Left colon (tissue), 2 donors: ENCODE measurements at regions not wholly inside any gene's neighbourhood (a gene's known extent, or its start where the extent isn't known, plus 50 kb on each side); places are given as distances from the start of the nearest gene placed in this dataset.
"Not testable (repeated sequence)": the region's sequence is repeated elsewhere in the genome, so short reads cannot be mapped to it uniquely, and the experiment has no call there.

ENCODE experiments used
- ATAC-seq: fragments of 200-7000 bp; cut with Tn5 transposase; one replicate; pipeline ENCODE4 v1.9.1; 2020; ENCODE audit warnings: mild to moderate bottlenecking, moderate library complexity
- DNase-seq, 2 donors: peaks; one replicate each; pipeline ENCODE4 v3.0.0-alpha.2; 2020
- intact Hi-C, 2 donors: fragments of 100-400 bp; cut with DNase I in 1 of 2; cut with micrococcal nuclease in 1 of 2; formaldehyde crosslinking; loops; one replicate each; pipeline versions ENCODE4 v1.11.2 to v1.14.0; 2022; cut with DNase I, micrococcal nuclease
- donor health status: DM: no; HTN: no; CAD: no.
- donor health status: DM: yes; HTN: yes; CAD: no.

DNA sequence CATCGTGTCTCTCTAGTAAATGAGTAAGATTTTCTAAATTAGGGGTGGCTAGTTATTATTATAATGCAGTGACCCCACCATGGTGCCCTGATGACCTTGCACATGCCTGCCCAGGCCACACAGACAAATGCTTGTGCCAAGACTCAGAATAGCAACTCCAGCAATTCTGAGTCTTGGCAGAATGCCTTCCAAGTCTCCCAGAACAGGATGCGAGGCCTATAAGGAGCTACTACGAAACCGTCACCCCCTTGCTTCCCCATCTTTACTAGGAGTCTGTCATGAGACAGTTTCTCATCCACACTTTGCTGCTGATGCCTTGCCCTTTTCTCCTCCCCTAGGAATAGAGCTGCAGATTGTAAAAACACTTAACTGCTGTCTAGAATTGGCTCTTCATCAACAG lies 559.9 kb downstream of the TRHDE start:
- intact Hi-C loops, result no loop called here
- ATAC-seq (no peak), DNase-seq (no peak)

DNA sequence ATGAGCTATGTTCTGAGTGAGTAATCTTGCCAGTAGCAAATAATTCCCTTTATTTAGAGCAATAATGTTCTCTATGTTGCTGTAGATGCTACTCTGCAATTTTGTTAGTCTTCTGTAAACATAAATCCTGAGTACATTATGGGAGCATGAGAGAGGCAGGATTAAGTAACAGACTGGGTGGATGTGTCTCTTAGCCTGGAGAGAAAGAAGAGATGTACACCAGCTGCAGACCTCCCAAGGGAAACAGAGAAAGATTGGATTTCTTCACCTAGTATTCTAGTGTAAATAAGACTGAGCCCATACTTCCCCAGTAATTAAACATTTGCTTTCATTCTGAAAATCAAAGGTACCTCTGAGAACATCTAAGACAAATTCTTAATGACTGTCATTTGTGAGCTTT lies 564.0 kb downstream of the TRHDE start:
- ATAC-seq, result no peak
- intact Hi-C loops, result no loop called here
- no peak for DNase-seq

DNA sequence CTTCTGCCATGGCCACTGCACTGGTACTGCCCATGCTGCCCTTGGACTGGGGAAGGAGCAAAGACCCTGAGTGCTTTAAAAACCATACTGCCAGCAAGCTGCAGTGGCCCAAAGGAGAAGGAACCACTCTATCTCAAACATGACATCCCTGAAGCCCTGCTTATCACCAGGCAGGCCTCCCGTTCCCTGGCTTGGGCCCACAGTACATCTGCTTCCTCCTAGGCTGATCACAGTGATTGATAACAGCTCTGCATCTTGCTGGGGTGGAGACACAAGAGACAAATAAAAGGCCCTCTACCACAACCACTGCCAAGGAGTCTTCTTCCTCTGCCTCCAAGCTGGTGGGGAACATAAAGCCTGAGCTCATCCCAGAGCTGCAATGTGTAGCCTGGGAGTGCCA lies 567.5 kb downstream of the TRHDE start:
- no peak for ATAC-seq
- no peak for DNase-seq
- intact Hi-C loops, result no loop called here

DNA sequence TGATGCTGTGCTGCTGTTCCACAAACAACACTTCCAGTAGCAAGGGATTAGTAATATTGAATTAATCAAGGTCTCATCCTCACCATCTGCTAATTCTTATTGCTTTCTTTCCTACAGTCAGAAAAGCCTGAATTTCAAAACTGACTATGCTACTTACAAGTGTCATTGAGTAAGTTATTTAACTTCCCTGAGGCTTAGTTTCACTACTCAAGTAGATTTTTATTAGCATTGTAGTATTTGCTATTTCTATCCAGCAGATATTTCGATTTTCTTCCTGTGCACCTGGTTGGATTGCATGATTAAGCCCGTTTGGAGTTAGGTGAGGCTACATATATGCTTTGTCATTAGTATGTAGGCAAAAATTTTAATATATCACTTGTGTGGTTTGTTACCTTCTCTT lies 591.5 kb downstream of the TRHDE start:
- DNase-seq (no peak), ATAC-seq (no peak)
- intact Hi-C loops, result no loop called here

DNA sequence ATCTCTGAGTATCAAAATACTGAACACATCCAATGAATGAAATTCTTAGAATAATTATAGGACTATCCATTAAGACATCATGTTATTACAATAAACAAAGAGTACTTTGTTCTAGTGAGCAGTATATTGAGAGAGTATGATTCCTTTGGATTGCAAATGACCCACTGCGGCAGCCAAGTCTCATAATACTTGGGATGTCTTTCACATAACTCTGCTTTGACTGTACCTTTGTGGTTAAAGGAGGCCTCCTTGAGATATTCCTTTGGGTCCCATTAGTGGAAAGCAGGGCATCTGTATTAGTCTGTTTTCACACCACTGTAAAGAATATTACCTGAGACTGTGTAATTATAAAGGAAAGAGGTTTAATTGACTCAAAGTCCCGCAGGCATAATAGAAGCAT lies 593.8 kb downstream of the TRHDE start:
- ATAC-seq (no peak), DNase-seq (no peak)
- intact Hi-C loops, result no loop called here

- intact Hi-C loops, result no loop called here
- ATAC-seq (no peak), DNase-seq (no peak)
Observed at GRCh38 chr12:72869024-72869423, 596.9 kb downstream of the TRHDE start.

GRCh38 chr12:72872238-72872887 lies 600.2 kb downstream of the TRHDE start:
- DNase-seq, result no peak
- intact Hi-C loops, result no loop called here

DNA sequence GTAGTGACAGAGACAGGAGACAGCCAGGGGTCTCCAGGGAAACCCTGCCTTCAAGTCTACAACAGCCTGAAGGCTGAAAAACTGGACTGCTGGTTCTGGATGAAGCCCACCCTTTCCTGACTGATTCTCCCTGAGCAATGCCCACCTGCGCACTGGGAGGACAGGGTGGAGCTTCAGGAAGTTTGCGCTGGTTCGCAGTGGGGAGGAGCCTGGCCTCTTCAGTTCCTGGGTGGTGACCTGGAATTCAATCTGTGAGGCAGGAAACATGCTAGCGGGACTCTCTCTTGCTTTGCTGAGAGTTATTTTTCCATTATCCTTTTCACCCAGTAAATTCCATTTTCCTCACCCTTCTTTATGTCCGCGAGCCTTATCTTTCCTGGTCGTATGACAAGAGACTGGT lies 600.8 kb downstream of the TRHDE start:
- ATAC-seq (no peak), DNase-seq (no peak)
- intact Hi-C loops, result no loop called here

More at GRCh38 chr12:72872238-72872887, 600.2 kb downstream of the TRHDE start:
- ATAC-seq, result no peak

GRCh38 chr12:72876092-72876491 lies 603.9 kb downstream of the TRHDE start:
- DNase-seq (no peak), ATAC-seq (no peak)
- intact Hi-C loops, result no loop called here

DNA sequence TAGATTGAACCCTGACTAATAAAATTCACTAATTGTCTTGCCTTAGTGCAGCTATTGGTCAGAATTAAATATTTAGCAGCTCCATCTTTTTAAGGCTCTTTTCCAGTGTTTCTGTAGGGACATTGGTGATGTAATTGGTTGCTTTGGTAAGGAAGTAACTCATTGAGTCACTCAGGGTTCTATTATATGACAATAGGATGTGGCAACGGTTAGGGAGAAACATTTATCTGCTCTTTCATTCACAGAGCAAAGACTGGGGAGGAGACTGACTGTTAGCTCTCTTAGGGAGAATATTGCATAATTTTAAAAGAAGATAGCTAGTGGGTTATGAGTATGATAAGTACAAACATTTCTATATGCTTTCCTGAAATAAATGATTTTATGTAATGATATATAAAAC lies 616.5 kb downstream of the TRHDE start:
- ATAC-seq, result no peak

DNA sequence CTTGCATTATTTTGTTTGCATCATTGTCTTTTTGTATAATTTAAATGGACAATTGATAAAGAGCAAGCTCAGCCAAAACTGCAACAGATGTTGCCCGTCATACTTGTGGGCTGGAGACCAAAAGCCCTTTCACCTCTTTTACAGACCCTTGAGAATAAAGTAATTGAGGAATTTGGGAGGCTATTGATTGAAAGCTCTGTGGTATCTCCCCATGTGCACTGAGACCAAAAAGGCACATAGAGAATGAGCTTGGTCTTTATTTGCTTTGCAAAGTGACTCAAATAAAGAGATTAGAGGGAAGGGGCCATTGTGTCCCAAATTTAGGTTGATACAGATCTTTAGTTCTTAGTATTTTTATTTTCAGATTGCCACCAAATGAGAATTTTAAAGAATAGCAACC lies 617.6 kb downstream of the TRHDE start:
- intact Hi-C loops, result no loop called here
- ATAC-seq (no peak), DNase-seq (no peak)

More for the DNA sequence above, 616.5 kb downstream of the TRHDE start:
- DNase-seq, result no peak
- intact Hi-C loops, result no loop called here

DNA sequence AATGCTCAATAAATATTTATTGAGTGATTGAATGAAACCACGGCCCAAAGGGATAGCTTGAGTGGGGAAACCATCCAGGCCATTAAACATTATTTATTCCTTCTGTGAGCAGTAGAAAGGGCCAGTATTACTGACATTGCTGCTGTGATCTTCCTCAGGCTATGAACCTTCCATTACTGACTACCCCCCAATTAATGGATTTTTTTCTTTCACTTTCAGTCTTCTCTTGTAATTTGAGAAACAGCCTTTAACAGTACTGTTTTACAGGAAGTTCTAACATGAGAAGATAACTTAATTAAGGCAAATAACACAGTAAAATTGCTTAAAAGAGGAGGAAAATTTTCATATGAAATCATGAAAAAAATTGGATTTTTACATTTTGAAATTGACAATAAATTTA lies 629.5 kb downstream of the TRHDE start:
- ATAC-seq (no peak), DNase-seq (no peak)
- intact Hi-C loops, result no loop called here

GRCh38 chr12:72925716-72926115 lies 653.5 kb downstream of the TRHDE start:
- DNase-seq (no peak), ATAC-seq (no peak)
- intact Hi-C loops, result no loop called here

DNA sequence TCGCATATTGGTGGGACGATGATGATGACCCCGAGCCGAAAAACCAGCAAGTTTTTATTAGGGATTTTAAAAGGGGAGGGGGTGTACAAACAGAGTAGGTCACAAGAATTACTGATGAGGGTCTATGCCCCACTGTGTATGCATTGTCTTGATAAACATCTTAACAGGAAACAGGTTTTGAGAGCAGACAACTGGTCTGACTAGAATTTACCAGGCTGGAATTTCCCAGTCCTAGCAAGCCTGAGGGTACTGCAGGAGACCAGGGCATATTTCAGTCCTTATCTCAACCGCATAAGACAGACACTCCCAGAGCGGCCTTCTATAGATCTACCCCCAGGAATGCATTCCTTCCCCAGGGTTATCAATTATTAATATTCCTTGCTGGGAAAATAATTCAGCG lies 659.7 kb downstream of the TRHDE start:
- ATAC-seq, DNase-seq, intact Hi-C loops: not testable (repeated sequence)

DNA sequence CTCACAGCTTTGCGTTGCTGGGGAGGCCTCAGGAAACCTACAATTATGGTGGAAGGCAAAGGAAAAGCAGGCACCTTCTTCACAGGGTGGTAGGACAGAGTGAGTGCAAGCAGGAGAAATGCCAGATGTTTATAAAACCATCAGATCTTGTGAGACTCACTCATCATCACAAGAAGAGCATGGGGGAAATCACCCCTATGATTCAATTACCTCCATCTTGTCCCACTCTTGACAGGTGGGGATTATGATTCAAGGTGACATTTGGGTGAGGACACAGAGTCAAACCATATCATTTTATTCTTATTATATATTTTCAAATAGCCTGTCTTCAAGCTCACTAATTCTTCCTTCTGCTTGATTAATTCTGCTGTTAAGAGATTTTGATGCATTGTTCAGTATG lies 665.3 kb downstream of the TRHDE start:
- intact Hi-C loops, result no loop called here
- no peak for ATAC-seq
- no peak for DNase-seq

- no peak for ATAC-seq
- intact Hi-C loops, result no loop called here
- no peak for DNase-seq
Observed at GRCh38 chr12:72957454-72957853, 685.3 kb downstream of the TRHDE start.

- intact Hi-C loops, result no loop called here
- ATAC-seq (no peak), DNase-seq (no peak)
Observed at GRCh38 chr12:72966684-72967083, 694.5 kb downstream of the TRHDE start.

GRCh38 chr12:72974954-72975555 lies 702.9 kb downstream of the TRHDE start:
- intact Hi-C loops, result no loop called here
- ATAC-seq (no peak), DNase-seq (no peak)

DNA sequence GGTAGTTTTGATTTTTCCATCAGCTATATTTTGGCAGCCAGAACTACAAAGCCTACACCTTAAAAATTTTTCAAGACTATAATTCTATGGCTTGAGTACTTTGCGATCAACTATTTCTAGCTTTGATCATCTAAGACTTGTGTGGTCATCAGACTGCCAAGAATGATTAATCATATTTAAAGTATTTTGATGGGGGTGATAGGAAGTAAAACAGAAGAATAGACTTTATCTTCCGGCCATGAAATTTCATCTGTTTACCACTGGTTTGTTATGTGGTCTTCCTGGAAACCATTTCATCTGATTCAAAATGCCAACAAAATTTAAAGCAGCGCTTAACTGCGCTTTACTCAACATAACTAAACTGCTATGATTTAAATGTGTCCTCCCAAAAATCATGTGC lies 706.8 kb downstream of the TRHDE start:
- intact Hi-C loops, result no loop called here
- DNase-seq, result no peak
- no peak for ATAC-seq

DNA sequence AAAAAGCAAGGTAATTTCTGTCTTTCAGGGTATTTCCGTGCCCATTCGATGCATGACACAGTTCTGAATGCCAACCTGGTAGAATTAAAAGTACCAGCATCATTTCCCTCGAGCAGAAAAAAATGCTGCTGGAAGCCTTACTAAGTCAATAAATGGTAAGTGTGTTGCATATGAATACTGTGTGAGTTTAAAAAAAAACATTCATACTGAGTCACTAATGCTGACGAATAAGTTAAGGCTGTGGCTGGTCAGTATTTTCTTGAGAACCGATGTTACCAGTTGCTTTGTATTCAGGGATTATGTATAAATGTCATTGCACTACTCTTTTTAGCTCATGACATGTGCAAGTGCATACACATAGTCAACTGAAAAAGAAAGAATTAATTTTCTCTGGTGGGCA lies 710.2 kb downstream of the TRHDE start:
- intact Hi-C loops, result no loop called here
- ATAC-seq, result no peak
- DNase-seq, result no peak

GRCh38 chr12:72986963-72987362 lies 714.8 kb downstream of the TRHDE start:
- ATAC-seq, result no peak
- DNase-seq, result no peak
- intact Hi-C loops, result no loop called here
